Esophagus squamous epithelium (tissue), 4 donors: ENCODE measurements at regions not wholly inside any gene's neighbourhood (a gene's known extent, or its start where the extent isn't known, plus 50 kb on each side); places are given as distances from the start of the nearest gene placed in this dataset.

Source experiments
- CTCF ChIP-seq, 6 experiments: fragments of 450-650 bp in 4 of 6; fragments of 200-600 bp in 2 of 6; sonication (generic) in 2 of 6; IDR thresholded peaks; one replicate each; pipeline ENCODE4 v1.5.1; 2016 to 2019; ENCODE audit warnings: antibody characterized with exemption in 6 of 6, mild to moderate bottlenecking in 4 of 6, moderate library complexity in 4 of 6
- POLR2A ChIP-seq, 4 donors: fragments of 450-650 bp; IDR thresholded peaks; one replicate each; pipeline ENCODE4 v1.6.1; 2017; ENCODE audit warnings: antibody characterized with exemption in 4 of 4, mild to moderate bottlenecking in 4 of 4, moderate library complexity in 3 of 4

GRCh38 chr2:78734221-78734620 lies 291.3 kb upstream of the REG3G start:
- TF ChIP-seq CTCF (IDR thresholded peaks at IDR 0.05) (no peak), POLR2A (IDR thresholded peaks at IDR 0.05) (no peak)
